ENCODE measurements at regions not wholly inside any gene's neighbourhood (a gene's known extent, or its start where the extent isn't known, plus 50 kb on each side); places are given as distances from the start of the nearest gene placed in this dataset.

- no peaks in the 10 kb centered on the region for H3K9me3 ChIP-seq (ENCODE audit: insufficient read depth in 2 of 2, low read depth in 1 of 2, low read length in 1 of 2)
- no peaks in the 10 kb centered on the region for H3K79me2 ChIP-seq (ENCODE audit: control insufficient read depth in 1 of 2, insufficient read depth in 2 of 2, low read length in 2 of 2)
- no peak overlapping the region for H4K5ac ChIP-seq (ENCODE audit: insufficient read length, low read depth, low read length)
- no peak overlapping the region for H3K23ac ChIP-seq (ENCODE audit: insufficient read length)
- H2AFZ ChIP-seq (ENCODE audit: low read length): no peak overlapping the region
- no peak overlapping the region for H2BK12ac ChIP-seq (ENCODE audit: low read depth, low read length)
- H2BK120ac ChIP-seq (replicated peaks; ENCODE audit: low read depth, low read length): no peak overlapping the region
- H3K4me1 ChIP-seq (replicated peaks in 1 of 4; ENCODE audit: control insufficient read depth in 3 of 4, insufficient read depth in 4 of 4, low read length in 3 of 4): no peaks in the 10 kb centered on the region
- no peaks in the 10 kb centered on the region for H3K27me3 ChIP-seq (replicated peaks in 1 of 4; ENCODE audit: control insufficient read depth in 3 of 4, extremely low read depth in 1 of 4, insufficient read depth in 3 of 4, low read length in 3 of 4)
- H4K20me1 ChIP-seq (replicated peaks in 1 of 2; ENCODE audit: control insufficient read depth in 1 of 2, insufficient read depth in 2 of 2, low read length in 2 of 2): no peaks in the 10 kb centered on the region
- no peak overlapping the region for H2BK20ac ChIP-seq (ENCODE audit: low read length)
- no peaks in the 10 kb centered on the region for H3K23me2 ChIP-seq (ENCODE audit: low read depth, low read length)
- H2AK5ac ChIP-seq (ENCODE audit: low read depth, low read length): no peak overlapping the region
- no peaks in the 10 kb centered on the region; a peak in 1 of 8 replicates for H3K36me3 ChIP-seq (ENCODE audit: control insufficient read depth in 2 of 4, insufficient read depth in 4 of 4, low read length in 3 of 4)
- H3K14ac ChIP-seq (ENCODE audit: insufficient read length): no peak overlapping the region
- no peak overlapping the region for H3K9ac ChIP-seq (replicated peaks in 1 of 4; ENCODE audit: extremely low read depth in 1 of 4, low read depth in 3 of 4, low read length in 3 of 4)
- H3K79me1 ChIP-seq (ENCODE audit: low read depth, low read length): no peaks in the 10 kb centered on the region
- H3K56ac ChIP-seq (replicated peaks; ENCODE audit: insufficient read length, low read depth, low read length): no peak overlapping the region
- no peak overlapping the region for H3K18ac ChIP-seq (ENCODE audit: extremely low read depth, low read length)
- no peak overlapping the region for H4K91ac ChIP-seq (replicated peaks; ENCODE audit: insufficient read length, low read length)
- no peak overlapping the region for H2BK5ac ChIP-seq (ENCODE audit: low read depth, low read length)
- H3K4ac ChIP-seq (replicated peaks; ENCODE audit: insufficient read length, low read depth, low read length): no peak overlapping the region
- POLR2A ChIA-PET (ENCODE audit: partially characterized antibody): no interaction called here
- H2BK15ac ChIP-seq (ENCODE audit: low read length): no peak overlapping the region
- H3K4me3 ChIP-seq (ENCODE audit: extremely low read depth in 1 of 4, insufficient read depth in 2 of 4, low read depth in 3 of 4, low read length in 4 of 4): no peak overlapping the region
- no peak overlapping the region for H3K27ac ChIP-seq (ENCODE audit: low read depth, low read length)
- no peak for TF ChIP-seq ZNF274 (IDR thresholded peaks at IDR 0.05; ENCODE audit: borderline replicate concordance, extremely low read depth, low read length)
- TF ChIP-seq EP300 (IDR thresholded peaks at IDR 0.05; ENCODE audit: borderline replicate concordance in 1 of 2, low read depth in 2 of 2, low read length in 2 of 2): no peak
- TF ChIP-seq TEAD4 (IDR thresholded peaks at IDR 0.05; ENCODE audit: low read depth, low read length): no peak
- TF ChIP-seq SAP30 (IDR thresholded peaks at IDR 0.05; ENCODE audit: insufficient read depth, insufficient replicate concordance, low read length): no peak
- TF ChIP-seq EGR1 (IDR thresholded peaks at IDR 0.05; ENCODE audit: borderline replicate concordance, low read depth, low read length): no peak
- TF ChIP-seq KDM4A (IDR thresholded peaks at IDR 0.05; ENCODE audit: low read depth, low read length, severe bottlenecking): no peak
- CTCF ChIA-PET (ENCODE audit: partially characterized antibody): interaction anchor here (0.6 kb wide), 1 partner anchor 115 kb away, joined by 3 read pairs; no protein-coding TSS in a partner anchor
- FAIRE-seq (no peak), DNase-seq (ENCODE audit: low read depth in 1 of 2, low spot score in 2 of 2) (no peak)
- no peak overlapping the region for H3K4me2 ChIP-seq (ENCODE audit: insufficient read depth in 1 of 2, low read depth in 2 of 2, low read length in 2 of 2)
- H4K8ac ChIP-seq (ENCODE audit: extremely low read depth, insufficient read depth, low read length): no peak overlapping the region
Measured at GRCh38 chr11:122391049-122391448, 264.5 kb upstream of the UBASH3B start.

All from H1 (cell line).